Ishikawa (cell line): ENCODE measurements at regions not wholly inside any gene's neighbourhood (a gene's known extent, or its start where the extent isn't known, plus 50 kb on each side); places are given as distances from the start of the nearest gene placed in this dataset.

Source experiments
- EGR1 ChIP-seq: IDR thresholded peaks from 2 replicates; pipeline ENCODE4 v1.6.1; 2012
- EP300 ChIP-seq: IDR thresholded peaks from 2 replicates; pipeline ENCODE4 v1.6.1; 2012; ENCODE audit warnings: borderline replicate concordance
- FOXM1 ChIP-seq: IDR thresholded peaks from 2 replicates; pipeline ENCODE4 v1.6.1; 2012; ENCODE audit warnings: low read depth, borderline replicate concordance
- TCF12 ChIP-seq: IDR thresholded peaks from 2 replicates; pipeline ENCODE4 v1.6.1; 2012; ENCODE audit warnings: low read depth
- YY1 ChIP-seq: IDR thresholded peaks from 2 replicates; pipeline ENCODE4 v1.6.1; 2012; ENCODE audit warnings: low read depth

GRCh38 chr11:15349413-15349812 is 234.7 kb downstream of the INSC start:
- TF ChIP-seq TCF12 (no peak), EP300 (no peak), FOXM1 (no peak), EGR1 (no peak), YY1 (no peak)
